A673 (cell line): ENCODE measurements at regions not wholly inside any gene's neighbourhood (a gene's known extent, or its start where the extent isn't known, plus 50 kb on each side); places are given as distances from the start of the nearest gene placed in this dataset.

ENCODE experiments used
- BruUV-seq: library from RNA; stranded (reverse); fragments of 400-500 nt; replicated peaks from 2 replicates; lab custom pipeline; 2021; lab: Mats Ljungman, UMichigan
- CTCF ChIA-PET: fragments of 300-600 bp; sonication (Branson Sonifier 250); formaldehyde crosslinking; loops from one replicate; lab custom pipeline; 2022; ENCODE audit warnings: antibody characterized with exemption; lab: Charles Lee
- POLR2A ChIA-PET: fragments of 300-600 bp; sonication (Branson Sonifier 250); formaldehyde crosslinking; loops from one replicate; lab custom pipeline; 2022; ENCODE audit warnings: antibody characterized with exemption; ENCODE audit not compliant: low non-redundant PET; lab: Charles Lee
- DNase-seq: peaks from one replicate; pipeline ENCODE4 v3.0.0-alpha.2; 2015; ENCODE audit warnings: low spot score
- H3K27ac ChIP-seq: fragments of 200-600 bp; sonication (generic); 2 replicates; pipeline ENCODE4 v1.5.1; 2016; ENCODE audit warnings: mixed run types, low read depth, mild to moderate bottlenecking, mixed read lengths, antibody characterized with exemption, low read length; ENCODE audit not compliant: poor library complexity, severe bottlenecking
- H3K27me3 ChIP-seq: fragments of 200-600 bp; sonication (generic); replicated peaks from 2 replicates; pipeline ENCODE4 v1.6.1; 2017; ENCODE audit warnings: mixed run types, low read depth, mild to moderate bottlenecking, mixed read lengths, antibody characterized with exemption, low read length; ENCODE audit not compliant: insufficient read depth, poor library complexity
- H3K36me3 ChIP-seq: fragments of 200-600 bp; sonication (generic); 2 replicates; pipeline ENCODE4 v1.6.1; 2016; ENCODE audit warnings: mixed run types, mild to moderate bottlenecking, mixed read lengths, antibody characterized with exemption, low read length; ENCODE audit not compliant: insufficient read depth, poor library complexity, severe bottlenecking
- H3K4me1 ChIP-seq: fragments of 200-600 bp; sonication (generic); 2 replicates; pipeline ENCODE4 v1.6.1; 2017; ENCODE audit warnings: mixed run types, mild to moderate bottlenecking, mixed read lengths, antibody characterized with exemption, low read length; ENCODE audit not compliant: insufficient read depth, poor library complexity, severe bottlenecking
- H3K4me3 ChIP-seq: fragments of 200-600 bp; sonication (generic); 2 replicates; pipeline ENCODE4 v1.5.1; 2016; ENCODE audit warnings: low read depth, mixed run types, mild to moderate bottlenecking, mixed read lengths, low read length; ENCODE audit not compliant: poor library complexity, severe bottlenecking
- H3K9me3 ChIP-seq: fragments of 200-600 bp; sonication (generic); 2 replicates; pipeline ENCODE4 v1.6.1; 2016; ENCODE audit warnings: mixed run types, low read depth, mild to moderate bottlenecking, mixed read lengths, antibody characterized with exemption, low read length; ENCODE audit not compliant: poor library complexity, severe bottlenecking
- CTCF ChIP-seq: fragments of 300-800, 200-600 bp; sonication (generic); conservative IDR thresholded peaks from 2 replicates; pipeline ENCODE4 v1.5.1; 2017; ENCODE audit warnings: low read depth, mild to moderate bottlenecking, antibody characterized with exemption, low read length, moderate library complexity, mixed read lengths
- EZH2 ChIP-seq: fragments of 200-600 bp; sonication (generic); IDR thresholded peaks from 2 replicates; pipeline ENCODE4 v1.6.1; 2017; ENCODE audit warnings: borderline replicate concordance, low read depth, mild to moderate bottlenecking, mixed read lengths, antibody characterized with exemption, low read length; ENCODE audit not compliant: poor library complexity, severe bottlenecking
- intact Hi-C: fragments of 100-400 bp; cut with micrococcal nuclease; formaldehyde crosslinking; loops from one replicate; pipeline ENCODE4 v1.10.0; 2022; ENCODE audit not compliant: unreplicated experiment

- H3K4me3 ChIP-seq, result no peak overlapping the region
- no peaks in the 10 kb centered on the region for H3K4me1 ChIP-seq
- no peaks in the 10 kb centered on the region for H3K27me3 ChIP-seq
- H3K9me3 ChIP-seq, result peaks cover 2% of the 10 kb centered on the region
- ChIA-PET POLR2A (no interaction called here), CTCF (no interaction called here)
- no TSS peak for BruUV-seq
- H3K27ac ChIP-seq, result no peak overlapping the region
- TF ChIP-seq CTCF (no peak), EZH2 (no peak)
- intact Hi-C loops, result no loop called here
- no peak for DNase-seq
- no peaks in the 10 kb centered on the region for H3K36me3 ChIP-seq
These were observed 453.3 kb downstream of the C6orf118 start for GRCh38 chr6:164856138-164856537.

GRCh38 chr6:164855281-164855680 is 454.1 kb downstream of the C6orf118 start:
- POLR2A ChIA-PET, result no interaction called here
- Histone ChIP-seq H3K27me3 (no peaks in the 10 kb centered on the region), H3K9me3 (peaks cover 7% of the 10 kb centered on the region), H3K4me1 (no peaks in the 10 kb centered on the region), H3K27ac (no peak overlapping the region), H3K36me3 (no peaks in the 10 kb centered on the region), H3K4me3 (no peak overlapping the region)
- no TSS peak for BruUV-seq
- CTCF ChIA-PET, result no interaction called here
- no peak for TF ChIP-seq EZH2
- TF ChIP-seq CTCF, result no peak
- DNase-seq, result no peak
- intact Hi-C loops, result no loop called here

GRCh38 chr6:164854526-164854925 is 454.9 kb downstream of the C6orf118 start:
- H3K9me3 ChIP-seq, result peaks cover 7% of the 10 kb centered on the region
- no peaks in the 10 kb centered on the region for H3K36me3 ChIP-seq
- TF ChIP-seq EZH2, result no peak
- no peak for TF ChIP-seq CTCF
- CTCF ChIA-PET, result no interaction called here
- no peaks in the 10 kb centered on the region for H3K27me3 ChIP-seq
- intact Hi-C loops, result loop anchor here (5.0 kb wide), 1 partner anchor 1108 kb away; no protein-coding TSS in a partner anchor
- no peak for DNase-seq
- BruUV-seq, result no TSS peak
- no peak overlapping the region for H3K4me3 ChIP-seq
- POLR2A ChIA-PET, result no interaction called here
- H3K4me1 ChIP-seq, result no peaks in the 10 kb centered on the region
- no peak overlapping the region for H3K27ac ChIP-seq
